GM19372 (cell line): ENCODE measurements at regions not wholly inside any gene's neighbourhood (a gene's known extent, or its start where the extent isn't known, plus 50 kb on each side); places are given as distances from the start of the nearest gene placed in this dataset.

Experiments used
- ATAC-seq: cut with Tn5 transposase; IDR thresholded peaks from one replicate; pipeline ENCODE4 v1.9.1; 2021; ENCODE audit warnings: mild to moderate bottlenecking, low read depth, moderate library complexity; ENCODE audit not compliant: unreplicated experiment

GRCh38 chr2:122206101-122206500 is 450.6 kb downstream of the TSN start:
- no peak for ATAC-seq

GRCh38 chr2:122209377-122209776 is 453.9 kb downstream of the TSN start:
- no peak for ATAC-seq

GRCh38 chr2:122210065-122210464 is 454.6 kb downstream of the TSN start:
- ATAC-seq, result no peak

- no peak for ATAC-seq
Observed at GRCh38 chr2:122210898-122211856, 455.7 kb downstream of the TSN start.

GRCh38 chr2:122213312-122213711 is 457.9 kb downstream of the TSN start:
- ATAC-seq, result no peak

GRCh38 chr2:122216071-122216470 is 460.6 kb downstream of the TSN start:
- ATAC-seq, result no peak

GRCh38 chr2:122216901-122217300 is 461.4 kb downstream of the TSN start:
- no peak for ATAC-seq

- no peak for ATAC-seq
Observed at GRCh38 chr2:122218596-122218995, 463.1 kb downstream of the TSN start.

GRCh38 chr2:122219504-122219903 is 464.1 kb downstream of the TSN start:
- no peak for ATAC-seq

GRCh38 chr2:122221665-122222064 is 466.2 kb downstream of the TSN start:
- no peak for ATAC-seq

- no peak for ATAC-seq
Observed at GRCh38 chr2:122231296-122231695, 475.8 kb downstream of the TSN start.

GRCh38 chr2:122233372-122233771 is 477.9 kb downstream of the TSN start:
- ATAC-seq, result no peak

- no peak for ATAC-seq
Observed at GRCh38 chr2:122236152-122236874, 480.9 kb downstream of the TSN start.

GRCh38 chr2:122236925-122237324 is 481.5 kb downstream of the TSN start:
- ATAC-seq, result no peak

GRCh38 chr2:122237450-122237849 is 482.0 kb downstream of the TSN start:
- ATAC-seq, result no peak

- ATAC-seq, result no peak
Observed at GRCh38 chr2:122238006-122238559, 482.6 kb downstream of the TSN start.

- ATAC-seq, result no peak
Observed at GRCh38 chr2:122239440-122239839, 484.0 kb downstream of the TSN start.

- no peak for ATAC-seq
Observed at GRCh38 chr2:122244598-122245229, 489.3 kb downstream of the TSN start.

- ATAC-seq, result no peak
Observed at GRCh38 chr2:122249673-122250072, 494.2 kb downstream of the TSN start.

- ATAC-seq, result no peak
Observed at GRCh38 chr2:122251158-122251557, 495.7 kb downstream of the TSN start.

GRCh38 chr2:122251566-122251965 is 496.1 kb downstream of the TSN start:
- no peak for ATAC-seq
